GM12872 (cell line): ENCODE measurements at regions not wholly inside any gene's neighbourhood (a gene's known extent, or its start where the extent isn't known, plus 50 kb on each side); places are given as distances from the start of the nearest gene placed in this dataset.

Experiments used
- TF ChIP-seq, protein P1 (sequence below): IDR thresholded peaks from 3 replicates; pipeline ENCODE4 v1.5.1; 2011; ENCODE audit warnings: low read depth, mild to moderate bottlenecking, low read length, moderate library complexity; ENCODE audit not compliant: insufficient read depth

DNA sequence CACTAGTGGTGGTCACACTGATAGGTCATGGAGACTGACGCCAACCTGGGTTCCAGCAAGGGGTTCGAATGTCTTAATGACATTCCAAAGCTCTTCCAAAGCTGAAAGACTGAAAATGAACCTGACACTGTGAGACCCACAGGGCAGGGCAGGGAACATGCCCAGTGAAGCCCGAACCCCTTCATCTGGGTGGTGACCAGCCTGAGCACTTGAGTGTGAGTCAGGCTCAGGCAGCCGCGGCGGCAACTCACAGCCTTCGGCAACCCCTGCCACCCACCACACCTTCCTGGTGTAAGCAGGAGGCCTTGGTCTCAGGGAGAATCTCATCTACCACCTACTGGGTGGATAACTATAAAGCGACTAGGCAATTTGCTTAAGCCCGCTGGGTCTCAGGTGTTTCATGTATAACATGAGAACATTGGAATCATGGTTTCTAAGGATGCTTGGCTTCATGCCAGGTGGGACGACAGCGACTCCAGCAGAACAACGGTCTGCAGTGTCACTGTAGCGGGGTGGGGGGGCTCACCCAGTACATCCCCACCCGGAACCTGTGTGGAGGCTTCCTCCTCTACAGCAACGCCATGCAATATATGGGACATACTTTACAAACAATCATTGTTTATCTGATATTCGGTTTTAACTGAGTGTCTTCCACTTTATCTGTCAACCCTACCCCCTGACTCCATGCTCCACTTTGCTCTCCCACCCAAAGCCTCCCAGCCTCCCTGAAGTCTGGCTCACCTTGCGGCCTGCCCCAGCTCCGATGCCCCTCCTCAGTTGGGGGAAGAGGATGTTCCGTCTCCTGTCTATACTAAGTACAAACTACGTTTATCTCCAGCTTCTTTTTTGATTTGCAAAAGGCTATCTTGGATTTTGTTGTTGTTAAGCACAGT is 125.0 kb upstream of the MEF2A start:
- TF ChIP-seq, protein P1, sequence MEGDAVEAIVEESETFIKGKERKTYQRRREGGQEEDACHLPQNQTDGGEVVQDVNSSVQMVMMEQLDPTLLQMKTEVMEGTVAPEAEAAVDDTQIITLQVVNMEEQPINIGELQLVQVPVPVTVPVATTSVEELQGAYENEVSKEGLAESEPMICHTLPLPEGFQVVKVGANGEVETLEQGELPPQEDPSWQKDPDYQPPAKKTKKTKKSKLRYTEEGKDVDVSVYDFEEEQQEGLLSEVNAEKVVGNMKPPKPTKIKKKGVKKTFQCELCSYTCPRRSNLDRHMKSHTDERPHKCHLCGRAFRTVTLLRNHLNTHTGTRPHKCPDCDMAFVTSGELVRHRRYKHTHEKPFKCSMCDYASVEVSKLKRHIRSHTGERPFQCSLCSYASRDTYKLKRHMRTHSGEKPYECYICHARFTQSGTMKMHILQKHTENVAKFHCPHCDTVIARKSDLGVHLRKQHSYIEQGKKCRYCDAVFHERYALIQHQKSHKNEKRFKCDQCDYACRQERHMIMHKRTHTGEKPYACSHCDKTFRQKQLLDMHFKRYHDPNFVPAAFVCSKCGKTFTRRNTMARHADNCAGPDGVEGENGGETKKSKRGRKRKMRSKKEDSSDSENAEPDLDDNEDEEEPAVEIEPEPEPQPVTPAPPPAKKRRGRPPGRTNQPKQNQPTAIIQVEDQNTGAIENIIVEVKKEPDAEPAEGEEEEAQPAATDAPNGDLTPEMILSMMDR = no peak

- TF ChIP-seq, protein P1 = no peak
These were observed 124.4 kb upstream of the MEF2A start for GRCh38 chr15:99441444-99441800.

- TF ChIP-seq, protein P1 = no peak
These were observed 123.9 kb upstream of the MEF2A start for GRCh38 chr15:99441871-99442251.

- TF ChIP-seq, protein P1 = no peak
These were observed 123.4 kb upstream of the MEF2A start for GRCh38 chr15:99442252-99442897.

DNA sequence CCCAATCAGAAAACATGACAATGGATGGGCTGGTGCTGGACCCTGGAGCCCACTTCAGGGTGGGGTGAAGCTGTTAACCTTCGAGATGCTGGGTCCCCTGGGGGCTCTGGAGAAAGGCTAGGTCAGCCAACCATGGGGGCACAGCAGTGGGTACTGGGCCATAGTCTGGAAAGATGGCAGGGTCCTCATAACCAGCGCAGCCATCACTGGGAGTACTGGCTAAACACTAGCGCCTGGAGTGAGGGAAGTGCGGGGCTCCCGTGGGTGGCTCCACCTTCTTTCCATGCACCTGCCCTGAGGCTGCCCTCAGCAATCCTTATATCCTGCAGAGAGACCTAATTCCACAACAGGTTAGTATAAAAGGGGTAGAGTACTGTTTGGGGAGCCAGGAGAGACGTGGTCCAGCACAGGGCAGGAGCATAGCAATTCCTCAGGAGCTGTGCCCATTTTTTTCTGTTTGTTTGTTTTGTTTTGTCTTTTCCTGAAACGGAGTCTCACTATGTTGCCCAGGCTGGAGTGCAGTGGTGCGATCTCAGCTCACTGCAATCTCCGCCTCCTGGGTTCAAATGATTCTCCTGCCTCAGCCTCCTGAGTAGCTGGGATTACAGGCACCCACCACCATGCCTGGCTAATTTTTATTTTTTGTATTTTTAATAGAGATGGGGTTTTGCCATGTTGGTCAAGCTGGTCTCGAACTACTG is 122.6 kb upstream of the MEF2A start:
- TF ChIP-seq, protein P1 = no peak

DNA sequence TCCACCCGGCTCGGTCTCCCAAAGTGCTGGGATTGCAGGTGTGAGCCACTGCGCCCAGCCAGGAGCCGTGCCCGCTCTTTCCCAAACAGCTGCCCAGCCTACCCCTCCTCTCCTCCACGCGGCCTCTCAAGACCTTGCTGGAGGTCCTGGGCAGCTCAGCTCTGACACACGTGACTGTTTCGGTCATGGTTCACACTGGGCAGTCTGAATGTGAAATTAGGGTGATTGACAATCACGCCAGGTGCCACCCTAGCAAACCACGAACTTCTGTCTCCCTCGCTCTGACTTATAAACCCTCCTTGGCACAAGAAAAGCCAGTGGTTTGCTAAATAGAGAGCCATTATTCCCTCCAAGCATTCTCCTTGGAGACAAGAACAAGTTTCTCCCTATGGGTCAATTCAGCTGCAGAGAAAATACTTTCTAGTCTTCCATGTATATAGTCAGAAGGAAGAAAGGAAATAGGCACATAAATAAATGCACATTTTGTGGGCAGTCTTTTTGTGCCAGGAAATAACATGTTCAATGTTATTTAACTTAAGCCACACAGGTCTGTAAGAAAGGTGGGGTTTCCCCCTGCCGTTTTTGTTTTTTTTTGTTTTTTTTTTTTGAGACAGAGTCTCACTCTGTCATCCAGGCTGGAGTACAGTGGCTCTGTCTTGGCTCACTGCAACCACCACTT is 121.9 kb upstream of the MEF2A start:
- TF ChIP-seq, protein P1 = no peak
